ENCODE measurements at regions not wholly inside any gene's neighbourhood (a gene's known extent, or its start where the extent isn't known, plus 50 kb on each side); places are given as distances from the start of the nearest gene placed in this dataset.
"Not testable (repeated sequence)": the region's sequence is repeated elsewhere in the genome, so short reads cannot be mapped to it uniquely, and the experiment has no call there.

DNA sequence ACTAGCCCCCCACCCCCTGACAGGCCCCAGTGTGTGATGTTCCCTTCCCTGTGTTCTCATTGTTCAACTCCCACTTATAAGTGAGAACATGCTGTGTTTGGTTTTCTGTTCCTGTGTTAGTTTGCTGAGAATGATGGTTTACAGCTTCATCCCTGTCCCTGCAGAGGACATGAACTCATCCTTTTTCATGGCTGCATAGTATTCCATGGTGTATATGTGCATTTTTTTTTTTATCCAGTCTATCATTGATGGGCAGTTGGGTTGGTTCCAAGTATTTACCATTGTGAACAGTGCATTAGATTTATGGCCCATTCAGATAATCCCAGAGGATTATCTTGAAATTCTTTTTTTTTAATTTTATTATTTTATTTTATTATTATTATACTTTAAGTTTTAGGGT is 872.5 kb upstream of the ARRDC3 start:
- H3K4me1 ChIP-seq (replicated peaks in 1 of 2); H3K27ac ChIP-seq; ATAC-seq (replicated peaks in 6 of 8); in situ Hi-C loops (cut with MboI; ENCODE audit: low pct_unique_long_range_greater_than_20kb in 2 of 9, low sequenced_read_pairs in 9 of 9, unreplicated experiment in 9 of 9); H3K4me3 ChIP-seq: not testable (repeated sequence)

DNA sequence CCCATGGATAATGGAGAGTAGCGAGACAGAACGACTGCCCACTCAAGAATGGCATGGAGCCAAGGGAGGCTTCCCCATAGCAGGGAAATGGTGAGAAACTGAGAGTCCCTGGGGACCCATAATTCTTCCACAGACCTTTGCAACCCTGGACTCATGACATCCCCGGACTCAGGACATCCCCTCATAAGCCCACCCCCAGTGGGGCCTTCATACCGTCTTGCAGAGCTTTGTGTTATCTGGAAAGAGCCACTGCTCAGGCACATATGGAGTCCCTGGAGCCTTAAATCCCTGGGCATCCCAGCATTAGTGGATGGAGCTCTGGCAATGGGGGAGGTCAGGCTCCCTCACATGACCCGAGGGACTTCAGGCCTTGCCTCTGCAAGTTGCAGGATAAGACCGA is 865.4 kb upstream of the ARRDC3 start:
- Histone ChIP-seq H3K4me1 (replicated peaks in 1 of 2) (no peaks in the 10 kb centered on the region), H3K4me3 (no peak overlapping the region), H3K27ac (no peak overlapping the region)
- no peak for ATAC-seq (replicated peaks in 6 of 8)
- 20 to 100% (median 90%) methylated on average over 1 to 2 of the region's 6 CpGs; no CpG with 5 or more reads in 2 of the 10 experiments for WGBS, 10 experiments
- in situ Hi-C loops (cut with MboI; ENCODE audit: low pct_unique_long_range_greater_than_20kb in 2 of 9, low sequenced_read_pairs in 9 of 9, unreplicated experiment in 9 of 9) = no loop called here

DNA sequence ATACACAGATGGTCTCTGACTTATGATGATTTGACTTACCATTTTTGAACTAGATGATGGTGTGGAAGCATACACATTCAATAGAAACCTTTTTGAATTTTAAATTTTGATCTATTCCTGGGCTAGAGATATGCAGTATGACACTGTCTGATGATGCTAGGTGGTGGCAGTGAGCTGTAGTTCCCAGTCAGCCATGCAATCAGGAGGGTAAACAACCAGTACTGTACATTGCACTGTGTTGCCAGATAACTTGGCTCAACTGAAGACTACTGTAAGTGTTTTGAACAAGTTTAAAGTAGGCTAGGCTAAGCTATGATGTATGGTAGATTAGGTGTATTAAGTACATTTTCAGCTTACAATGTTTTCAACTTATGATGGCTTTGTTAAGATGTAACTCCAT is 859.1 kb upstream of the ARRDC3 start:
- Histone ChIP-seq H3K4me1 (replicated peaks in 1 of 2) (no peaks in the 10 kb centered on the region), H3K4me3 (no peak overlapping the region), H3K27ac (no peak overlapping the region)
- ATAC-seq (replicated peaks in 6 of 8) = no peak
- in situ Hi-C loops (cut with MboI; ENCODE audit: low pct_unique_long_range_greater_than_20kb in 2 of 9, low sequenced_read_pairs in 9 of 9, unreplicated experiment in 9 of 9) = no loop called here

DNA sequence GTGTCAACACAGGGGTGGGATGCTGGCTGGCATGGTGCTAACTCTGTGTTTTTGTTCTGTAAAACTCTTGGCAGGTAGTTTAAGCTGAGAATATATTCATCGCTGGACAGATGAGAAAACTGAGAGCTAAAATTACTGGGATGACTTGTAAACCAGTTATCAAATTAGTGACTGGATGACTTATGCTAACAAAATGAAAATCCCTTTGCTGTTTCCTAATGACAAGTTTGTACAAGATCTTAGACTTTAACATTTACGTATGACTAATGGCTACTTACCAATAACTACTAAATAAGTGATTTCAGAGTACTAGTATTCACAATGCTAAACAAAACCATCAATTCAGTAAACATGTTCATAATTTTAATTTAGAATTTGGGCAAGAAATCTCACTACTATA is 854.8 kb upstream of the ARRDC3 start:
- WGBS, 10 experiments = 38 to 100% (median 95%) methylated on average over 1 to 2 of the region's 2 CpGs; no CpG with 5 or more reads in 1 of the 10 experiments
- in situ Hi-C loops (cut with MboI; ENCODE audit: low pct_unique_long_range_greater_than_20kb in 2 of 9, low sequenced_read_pairs in 9 of 9, unreplicated experiment in 9 of 9) = no loop called here
- Histone ChIP-seq H3K27ac (no peak overlapping the region), H3K4me1 (replicated peaks in 1 of 2) (no peaks in the 10 kb centered on the region), H3K4me3 (no peak overlapping the region)
- no peak for ATAC-seq (replicated peaks in 6 of 8)

DNA sequence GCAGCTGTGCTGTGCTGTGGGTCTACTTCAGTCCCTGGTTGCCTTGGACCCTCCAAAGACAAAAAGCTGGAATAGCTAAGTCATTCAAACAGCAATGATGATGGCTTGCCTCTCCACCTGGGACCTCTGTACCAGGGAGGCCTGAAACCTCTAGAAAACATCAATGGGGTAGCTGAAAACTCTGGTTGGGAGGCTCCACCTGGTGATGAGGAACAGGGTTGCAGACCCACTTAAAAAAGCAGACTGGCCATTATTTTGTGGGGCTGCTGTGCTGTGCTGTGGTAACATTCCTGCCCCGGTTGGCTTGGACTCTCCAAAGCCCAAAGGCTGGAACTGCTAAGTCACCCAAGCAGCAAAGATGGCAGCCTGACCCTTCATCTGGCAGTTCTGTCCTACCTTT is 839.3 kb upstream of the ARRDC3 start:
- H3K27ac ChIP-seq = no peak overlapping the region
- WGBS, 10 experiments = 60 to 78% methylated on average over 1 of the region's 1 CpG; no CpG with 5 or more reads in 8 of the 10 experiments
- H3K4me3 ChIP-seq = no peak overlapping the region
- no peaks in the 10 kb centered on the region for H3K4me1 ChIP-seq (replicated peaks in 1 of 2)
- in situ Hi-C loops (cut with MboI; ENCODE audit: low pct_unique_long_range_greater_than_20kb in 2 of 9, low sequenced_read_pairs in 9 of 9, unreplicated experiment in 9 of 9) = no loop called here
- no peak for ATAC-seq (replicated peaks in 6 of 8)

DNA sequence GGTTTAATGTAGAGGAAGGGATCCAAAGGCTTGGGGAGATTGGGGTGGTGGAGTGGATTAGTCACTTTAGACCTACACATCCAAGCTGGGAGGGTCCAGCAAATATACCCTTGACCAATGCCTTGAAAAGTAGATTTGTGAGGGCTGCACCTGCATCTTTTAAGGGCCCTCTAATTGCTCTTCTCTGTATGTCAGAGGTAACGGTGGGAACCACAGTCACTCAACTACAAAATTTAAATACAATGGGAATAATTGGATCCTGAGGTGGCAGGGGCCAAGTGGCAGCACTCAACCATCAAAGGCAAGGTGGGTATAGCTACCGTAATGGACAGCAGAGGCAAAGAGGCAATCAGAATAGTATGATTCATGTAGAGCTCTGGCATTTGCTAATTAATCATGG is 833.7 kb upstream of the ARRDC3 start:
- ATAC-seq (replicated peaks in 6 of 8); H3K4me1 ChIP-seq (replicated peaks in 1 of 2); H3K27ac ChIP-seq; H3K4me3 ChIP-seq; in situ Hi-C loops (cut with MboI; ENCODE audit: low pct_unique_long_range_greater_than_20kb in 2 of 9, low sequenced_read_pairs in 9 of 9, unreplicated experiment in 9 of 9): not testable (repeated sequence)
- WGBS, 10 experiments = 0 to 100% (median 90%) methylated on average over 1 to 2 of the region's 2 CpGs; no CpG with 5 or more reads in 4 of the 10 experiments

DNA sequence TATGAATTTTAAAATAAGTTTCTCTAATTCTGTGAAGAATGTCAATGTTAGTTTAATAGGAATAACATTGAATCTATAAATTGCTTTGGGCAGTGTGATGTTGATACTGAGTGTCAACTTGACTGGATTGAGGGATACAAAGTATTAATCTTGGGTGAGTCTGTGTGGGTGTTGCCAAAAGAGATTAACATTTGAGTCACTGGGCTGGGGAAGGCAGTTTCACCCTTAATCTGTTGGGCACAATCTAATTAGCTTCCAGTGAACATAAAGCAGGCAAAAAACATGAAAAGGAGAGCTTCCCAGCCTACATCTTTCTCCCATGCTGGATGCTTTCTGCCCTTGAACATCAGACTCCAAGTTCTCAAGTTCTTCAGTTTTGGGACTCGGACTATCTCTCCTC is 832.0 kb upstream of the ARRDC3 start:
- in situ Hi-C loops (cut with MboI; ENCODE audit: low pct_unique_long_range_greater_than_20kb in 2 of 9, low sequenced_read_pairs in 9 of 9, unreplicated experiment in 9 of 9) = no loop called here
- no peak overlapping the region for H3K4me3 ChIP-seq
- H3K4me1 ChIP-seq (replicated peaks in 1 of 2) = no peaks in the 10 kb centered on the region
- ATAC-seq (replicated peaks in 6 of 8) = no peak
- 90 to 100% (median 95%) methylated on average over 1 of the region's 1 CpG; no CpG with 5 or more reads in 6 of the 10 experiments for WGBS, 10 experiments
- H3K27ac ChIP-seq = no peak overlapping the region

DNA sequence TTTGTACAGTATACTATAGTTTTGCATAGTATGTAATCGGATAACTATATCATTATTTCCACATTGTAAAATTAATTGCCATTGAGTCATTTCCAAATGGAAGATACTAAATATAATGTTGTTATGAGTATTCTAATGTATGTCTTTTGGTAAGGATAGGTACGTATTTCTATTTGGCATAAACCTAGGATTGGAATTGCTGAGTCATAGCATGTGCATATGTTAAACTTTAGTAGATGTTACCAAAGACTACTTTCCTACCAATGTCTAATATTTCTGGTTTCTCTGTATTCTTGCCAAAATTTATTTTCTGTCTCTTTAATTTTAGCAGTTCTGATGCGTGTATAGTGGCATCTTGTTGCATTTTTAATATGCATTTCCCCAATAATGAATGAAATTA is 825.1 kb upstream of the ARRDC3 start:
- Histone ChIP-seq H3K4me1 (replicated peaks in 1 of 2) (peaks cover 3 to 7% of the 10 kb centered on the region in 2 donors), H3K27ac (no peak overlapping the region), H3K4me3 (no peak overlapping the region)
- no peak for ATAC-seq (replicated peaks in 6 of 8)
- 2 to 100% (median 83%) methylated on average over 1 to 3 of the region's 3 CpGs for whole genome bisulfite sequencing, 10 experiments
- in situ Hi-C loops (cut with MboI; ENCODE audit: low pct_unique_long_range_greater_than_20kb in 2 of 9, low sequenced_read_pairs in 9 of 9, unreplicated experiment in 9 of 9) = no loop called here

DNA sequence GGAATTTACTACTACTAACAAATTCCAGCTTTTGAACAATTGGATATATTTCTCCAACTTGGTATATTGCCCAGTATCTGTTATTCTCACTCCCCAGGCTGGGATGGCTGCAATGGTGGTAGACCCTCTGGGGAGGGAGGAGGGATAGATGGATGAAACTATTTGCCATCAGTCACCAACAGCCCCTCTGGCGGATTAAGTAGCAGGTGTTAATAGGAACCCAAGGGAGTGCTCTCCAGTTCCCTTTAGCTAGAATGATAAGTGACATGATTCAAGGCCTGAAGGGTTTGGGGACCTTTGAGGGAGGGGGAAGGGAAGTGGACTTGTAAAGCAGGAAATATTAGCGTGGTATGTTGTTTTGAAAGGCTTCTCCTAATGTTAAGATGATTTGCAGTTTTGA is 824.0 kb upstream of the ARRDC3 start:
- peak in 3 of 8 experiments; percentile 41 to 63 (median 48) for ATAC-seq (replicated peaks in 6 of 8)
- WGBS, 10 experiments = 0 to 78% (median 41%) methylated on average over 1 to 2 of the region's 2 CpGs; no CpG with 5 or more reads in 3 of the 10 experiments
- in situ Hi-C loops (cut with MboI; ENCODE audit: low pct_unique_long_range_greater_than_20kb in 2 of 9, low sequenced_read_pairs in 9 of 9, unreplicated experiment in 9 of 9) = no loop called here

DNA sequence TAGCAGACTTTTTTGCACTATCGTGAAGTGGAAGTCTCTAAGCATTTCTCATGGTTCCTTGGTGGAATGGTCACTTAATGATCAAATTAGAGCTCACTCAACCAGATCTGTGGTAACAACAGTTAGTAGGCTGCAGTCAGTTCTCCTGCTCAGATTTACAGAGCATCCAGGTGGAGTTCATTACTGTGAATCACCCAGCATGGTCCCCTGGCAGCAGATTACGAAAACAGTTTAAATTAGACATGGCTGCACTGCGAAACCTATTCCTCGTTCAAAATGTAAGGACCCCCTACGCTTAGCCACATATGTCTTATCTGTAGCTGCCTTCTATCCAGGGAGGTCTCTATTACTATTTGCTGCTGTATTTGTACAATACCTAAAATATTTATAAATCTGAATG is 823.6 kb upstream of the ARRDC3 start:
- Histone ChIP-seq H3K27ac (no peak overlapping the region), H3K4me1 (replicated peaks in 1 of 2) (peaks cover 3 to 7% of the 10 kb centered on the region in 2 donors), H3K4me3 (no peak overlapping the region)
- in situ Hi-C loops (cut with MboI; ENCODE audit: low pct_unique_long_range_greater_than_20kb in 2 of 9, low sequenced_read_pairs in 9 of 9, unreplicated experiment in 9 of 9) = no loop called here
- ATAC-seq (replicated peaks in 6 of 8) = no peak
- WGBS, 10 experiments = 18 to 100% (median 71%) methylated on average over 1 to 5 of the region's 5 CpGs

More for the DNA sequence above, 824.0 kb upstream of the ARRDC3 start:
- H3K27ac ChIP-seq = no peak overlapping the region
- H3K4me3 ChIP-seq = no peak overlapping the region
- H3K4me1 ChIP-seq (replicated peaks in 1 of 2) = peaks cover 3 to 7% of the 10 kb centered on the region in 2 donors

DNA sequence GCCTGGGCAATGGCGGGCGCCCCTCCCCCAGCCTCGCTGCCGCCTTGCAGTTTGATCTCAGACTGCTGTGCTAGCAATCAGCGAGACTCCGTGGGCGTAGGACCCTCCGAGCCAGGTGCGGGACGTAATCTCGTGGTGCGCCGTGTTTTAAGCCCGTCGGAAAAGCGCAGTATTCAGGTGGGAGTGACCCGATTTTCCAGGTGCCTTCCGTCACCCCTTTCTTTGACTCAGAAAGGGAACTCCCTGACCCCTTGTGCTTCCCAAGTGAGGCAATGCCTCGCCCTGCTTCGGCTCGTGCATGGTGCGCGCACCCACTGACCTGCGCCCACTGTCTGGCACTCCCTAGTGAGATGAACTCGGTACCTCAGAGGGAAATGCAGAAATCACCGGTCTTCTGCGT is 815.9 kb upstream of the ARRDC3 start:
- Histone ChIP-seq H3K27ac (peak overlapping the region in 1 of 2 donors; percentile 81), H3K4me3 (peak overlapping the region; percentile 11 to 37 (median 35))
- in situ Hi-C loops (cut with MboI; ENCODE audit: low pct_unique_long_range_greater_than_20kb in 2 of 9, low sequenced_read_pairs in 9 of 9, unreplicated experiment in 9 of 9); ATAC-seq (replicated peaks in 6 of 8); H3K4me1 ChIP-seq (replicated peaks in 1 of 2): not testable (repeated sequence)
- 45 to 100% methylated on average over 1 to 2 of the region's 27 CpGs; no CpG with 5 or more reads in 8 of the 10 experiments for WGBS, 10 experiments

DNA sequence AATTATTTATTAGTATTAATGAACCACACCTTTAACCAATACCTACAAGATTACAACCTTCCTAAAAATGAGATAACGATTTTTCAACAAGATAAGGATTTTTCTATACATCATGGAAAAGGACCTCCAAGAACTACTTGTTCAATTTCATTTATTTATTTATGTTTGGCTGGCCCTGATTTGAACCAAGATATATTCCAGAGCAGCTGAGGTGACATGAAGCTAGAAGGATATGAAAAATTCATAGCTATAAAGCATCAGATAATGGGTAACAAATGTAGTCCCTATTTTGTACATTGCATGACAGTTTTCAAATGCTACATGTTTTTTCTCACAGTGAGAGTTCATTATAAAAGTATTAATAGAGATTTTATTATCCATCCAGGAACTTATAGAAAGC is 798.5 kb upstream of the ARRDC3 start:
- Histone ChIP-seq H3K4me3 (no peak overlapping the region), H3K4me1 (replicated peaks in 1 of 2) (peaks cover 2 to 7% of the 10 kb centered on the region in 2 donors), H3K27ac (no peak overlapping the region)
- WGBS, 10 experiments = 0 to 100% (median 69%) methylated on average over 1 of the region's 1 CpG; no CpG with 5 or more reads in 2 of the 10 experiments
- ATAC-seq (replicated peaks in 6 of 8) = no peak
- in situ Hi-C loops (cut with MboI; ENCODE audit: low pct_unique_long_range_greater_than_20kb in 2 of 9, low sequenced_read_pairs in 9 of 9, unreplicated experiment in 9 of 9) = no loop called here

DNA sequence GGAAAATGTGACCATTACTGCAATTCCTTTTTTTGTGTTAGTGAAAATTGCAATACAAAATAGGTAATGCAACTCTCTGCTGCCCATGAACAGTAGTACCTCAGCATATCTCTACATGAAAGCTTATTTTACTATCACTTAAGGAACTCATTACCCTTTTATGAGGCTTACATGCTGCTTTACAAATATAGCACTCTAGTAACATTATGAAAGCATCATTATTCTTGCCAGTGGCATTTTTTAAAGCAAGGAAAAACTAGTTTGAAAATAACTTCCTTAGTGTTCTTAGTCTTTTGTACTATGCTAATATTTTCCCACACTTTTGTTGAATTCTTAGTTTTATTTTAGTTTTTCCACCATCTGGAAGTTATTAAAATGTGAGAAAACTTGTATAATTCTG is 797.3 kb upstream of the ARRDC3 start:
- H3K4me3 ChIP-seq = no peak overlapping the region
- no peak overlapping the region for H3K27ac ChIP-seq
- no peak for ATAC-seq (replicated peaks in 6 of 8)
- H3K4me1 ChIP-seq (replicated peaks in 1 of 2) = peaks cover 0 to 2% of the 10 kb centered on the region in 2 donors
- in situ Hi-C loops (cut with MboI; ENCODE audit: low pct_unique_long_range_greater_than_20kb in 2 of 9, low sequenced_read_pairs in 9 of 9, unreplicated experiment in 9 of 9) = no loop called here

DNA sequence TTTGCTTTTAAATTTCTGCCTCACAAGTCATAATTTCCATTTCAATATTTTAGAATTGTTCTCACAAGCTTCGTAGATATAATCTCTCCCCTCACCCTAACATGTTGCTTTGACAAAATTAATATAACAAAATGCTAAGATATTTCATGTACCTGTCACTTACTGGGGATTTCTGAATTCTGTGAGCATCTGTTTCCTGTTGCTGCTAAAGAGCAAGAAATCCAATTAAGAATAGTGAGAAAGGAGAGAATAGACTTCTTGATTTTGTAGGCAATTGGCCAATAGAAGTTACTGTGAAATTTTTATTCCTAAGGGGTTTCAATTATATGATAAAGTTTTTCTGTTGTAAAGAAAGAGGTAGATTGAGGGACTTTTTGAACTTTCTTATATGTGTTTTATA is 796.5 kb upstream of the ARRDC3 start:
- Histone ChIP-seq H3K4me1 (replicated peaks in 1 of 2) (peaks cover 0 to 2% of the 10 kb centered on the region in 2 donors), H3K4me3 (no peak overlapping the region), H3K27ac (no peak overlapping the region)
- ATAC-seq (replicated peaks in 6 of 8) = no peak
- 0 to 75% (median 58%) methylated on average over 1 of the region's 1 CpG; no CpG with 5 or more reads in 2 of the 10 experiments for WGBS, 10 experiments
- in situ Hi-C loops (cut with MboI; ENCODE audit: low pct_unique_long_range_greater_than_20kb in 2 of 9, low sequenced_read_pairs in 9 of 9, unreplicated experiment in 9 of 9) = no loop called here
